ENCODE measurements at regions not wholly inside any gene's neighbourhood (a gene's known extent, or its start where the extent isn't known, plus 50 kb on each side); places are given as distances from the start of the nearest gene placed in this dataset.
"Not testable (repeated sequence)": the region's sequence is repeated elsewhere in the genome, so short reads cannot be mapped to it uniquely, and the experiment has no call there.

DNA sequence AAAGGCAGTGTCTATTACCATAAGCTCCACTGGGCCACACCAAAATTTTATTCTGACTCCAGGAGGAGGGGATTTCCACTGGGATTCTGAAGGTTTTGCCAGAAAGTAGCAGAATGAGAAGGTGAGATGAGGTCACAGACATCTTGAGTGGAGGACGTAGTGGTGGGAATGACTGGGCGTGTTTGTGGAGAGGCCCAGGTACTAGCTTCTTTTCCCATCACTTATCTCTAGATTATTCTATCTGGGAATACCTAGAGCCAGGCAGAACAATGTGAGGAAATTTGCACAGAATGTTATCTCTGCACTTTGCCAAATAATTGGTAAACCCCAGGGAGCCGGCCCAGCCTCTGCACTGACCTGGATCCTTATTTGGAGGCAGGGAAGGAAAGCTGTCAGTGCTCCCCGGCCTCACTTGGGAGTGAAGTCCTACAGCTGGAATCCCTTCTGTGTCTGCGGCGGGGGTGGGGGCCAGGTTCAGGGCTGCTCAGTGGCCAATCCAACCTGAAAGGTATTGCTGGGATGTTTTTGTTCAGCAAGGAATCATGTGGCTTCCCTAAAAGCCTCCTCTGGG, 129.4 kb downstream of the C12orf75 start:
- DNase-seq, result no peak

DNA sequence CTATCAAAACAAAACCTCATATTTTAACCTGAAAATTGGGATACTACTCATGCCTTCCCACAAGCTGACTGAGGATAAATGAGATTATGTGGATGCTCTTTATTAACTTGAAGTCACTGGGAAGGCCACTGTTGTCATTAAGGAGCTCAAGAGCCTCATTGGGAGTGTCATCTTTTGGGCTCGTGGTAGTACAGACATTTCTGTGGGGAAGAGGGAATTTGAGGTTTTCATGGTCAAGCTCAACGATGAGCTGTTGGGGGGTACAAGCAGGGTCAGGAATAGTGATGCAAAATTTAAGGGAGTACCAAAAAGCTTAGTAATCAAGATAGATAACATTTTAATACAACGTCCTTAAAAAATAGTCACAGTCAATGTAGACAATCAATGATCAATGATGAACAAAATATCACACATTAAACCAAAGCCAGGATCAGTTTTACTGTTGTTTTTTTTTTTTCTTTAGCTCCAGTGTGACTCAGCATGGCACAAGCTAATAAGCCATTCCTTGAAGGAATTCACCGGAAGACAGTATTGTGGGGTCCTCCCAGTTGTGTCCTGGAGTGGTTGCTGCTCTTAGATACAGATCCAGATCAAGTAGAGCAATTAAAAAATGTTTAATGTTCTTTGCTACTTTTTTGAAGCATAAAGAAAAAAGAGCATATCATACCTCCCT, 130.9 kb downstream of the C12orf75 start:
- no peak for DNase-seq

DNA sequence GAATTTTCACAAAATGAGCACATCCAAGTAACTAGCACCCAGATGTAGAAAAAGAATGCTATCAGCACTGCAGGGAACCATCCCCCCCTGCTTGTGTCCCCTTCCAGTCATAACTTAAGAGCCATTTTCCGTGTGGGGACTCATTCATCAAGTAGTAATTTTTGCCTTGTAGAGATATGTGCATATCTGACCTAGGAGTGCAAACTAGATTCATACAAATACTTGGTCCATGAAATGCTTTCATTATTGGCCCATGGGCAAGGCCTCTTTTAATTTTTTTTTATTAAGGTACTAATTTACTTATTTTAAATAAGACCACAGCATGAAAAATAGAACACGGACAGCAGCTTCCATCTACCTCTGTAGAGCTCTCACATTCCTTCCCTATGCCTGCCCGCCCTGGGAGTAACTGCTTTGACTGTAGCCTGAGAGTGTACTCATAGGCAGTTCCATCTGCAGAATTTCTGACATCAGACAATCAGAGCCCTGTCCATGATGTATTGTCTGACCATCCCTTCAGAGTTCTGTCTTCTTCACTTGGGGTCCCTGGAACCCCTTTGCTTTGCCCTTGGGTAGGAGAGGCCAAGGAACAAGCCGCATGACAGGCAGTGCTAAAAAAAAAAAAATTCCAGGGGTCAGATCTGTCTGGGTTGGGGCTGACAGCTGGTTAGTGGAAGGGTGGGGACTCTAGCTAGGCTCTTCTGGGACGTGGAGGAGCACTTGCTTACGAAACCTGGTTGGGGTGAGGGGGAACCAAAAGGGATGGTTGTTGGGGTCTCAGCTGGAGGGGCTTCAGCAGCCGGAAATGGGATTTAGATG, 131.7 kb downstream of the C12orf75 start:
- DNase-seq, result no peak

DNA sequence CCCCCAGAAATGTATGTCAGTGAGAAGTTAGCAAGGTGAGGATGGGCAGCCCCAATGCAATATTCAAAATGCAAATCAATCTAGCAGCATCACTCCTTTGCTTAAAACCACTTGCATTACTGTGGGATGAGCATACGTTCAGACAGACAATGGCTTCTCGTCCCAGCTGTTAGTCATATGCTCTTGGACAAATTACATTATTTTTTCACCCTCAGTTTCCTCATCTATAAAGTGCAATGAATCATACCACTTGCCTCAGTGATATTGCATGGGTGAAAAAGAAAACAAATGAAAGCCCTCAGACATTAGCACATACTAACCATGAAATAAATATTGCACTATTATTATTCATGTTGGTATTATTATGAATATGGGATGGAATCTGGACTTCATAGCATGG, 132.3 kb downstream of the C12orf75 start:
- DNase-seq, result no peak

DNA sequence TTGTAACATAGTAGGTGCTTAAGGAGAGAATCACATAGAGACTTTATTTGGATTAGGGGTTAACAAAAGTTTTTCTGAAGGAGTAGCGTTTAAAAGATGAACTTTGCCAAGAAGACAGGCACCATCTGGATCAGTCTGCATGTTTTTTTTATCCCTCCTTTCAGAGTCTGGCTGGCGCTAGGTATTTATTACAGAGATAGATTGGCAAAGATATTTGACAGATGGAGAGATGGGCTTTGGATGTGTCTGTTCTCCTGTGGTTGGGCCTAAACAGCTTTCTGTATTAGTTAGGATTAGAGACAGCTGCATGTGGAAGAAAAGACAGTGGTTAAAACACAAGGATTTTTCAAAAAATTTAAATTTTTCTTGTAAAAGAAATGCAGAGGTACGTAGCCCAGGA, 133.9 kb downstream of the C12orf75 start:
- DNase-seq, result no peak

DNA sequence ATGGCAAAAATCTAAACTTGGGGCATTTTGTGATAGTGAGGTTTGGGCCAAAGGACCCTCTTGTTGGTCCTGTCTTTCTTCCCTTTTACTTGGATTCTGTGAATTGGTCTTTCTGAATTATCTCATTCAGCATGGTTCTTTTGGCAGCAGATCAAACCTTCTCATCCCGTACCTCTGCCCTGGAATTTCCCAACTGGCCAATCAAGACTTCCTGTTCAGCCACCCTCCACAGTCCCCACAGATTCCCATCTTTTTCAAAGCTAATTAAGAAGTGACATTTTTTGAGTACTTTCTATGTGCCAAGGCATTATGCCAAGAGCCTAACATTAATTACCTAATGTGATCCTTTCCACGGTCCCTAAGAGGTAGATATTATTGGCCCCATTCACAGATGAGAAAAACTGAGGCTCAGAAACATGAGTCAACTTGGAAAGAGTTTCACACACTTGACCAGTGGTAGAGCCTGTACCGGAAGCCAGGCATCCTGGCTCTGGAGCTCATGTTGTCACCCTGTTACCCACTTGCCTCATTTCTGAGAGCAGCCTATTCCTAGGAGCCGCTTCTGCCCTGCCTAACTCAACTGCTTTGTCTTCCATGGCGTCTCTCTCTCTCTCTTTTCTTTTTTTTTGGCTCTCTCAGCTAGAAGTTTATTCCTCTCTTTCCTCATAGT, 135.9 kb downstream of the C12orf75 start:
- no peak for DNase-seq

DNA sequence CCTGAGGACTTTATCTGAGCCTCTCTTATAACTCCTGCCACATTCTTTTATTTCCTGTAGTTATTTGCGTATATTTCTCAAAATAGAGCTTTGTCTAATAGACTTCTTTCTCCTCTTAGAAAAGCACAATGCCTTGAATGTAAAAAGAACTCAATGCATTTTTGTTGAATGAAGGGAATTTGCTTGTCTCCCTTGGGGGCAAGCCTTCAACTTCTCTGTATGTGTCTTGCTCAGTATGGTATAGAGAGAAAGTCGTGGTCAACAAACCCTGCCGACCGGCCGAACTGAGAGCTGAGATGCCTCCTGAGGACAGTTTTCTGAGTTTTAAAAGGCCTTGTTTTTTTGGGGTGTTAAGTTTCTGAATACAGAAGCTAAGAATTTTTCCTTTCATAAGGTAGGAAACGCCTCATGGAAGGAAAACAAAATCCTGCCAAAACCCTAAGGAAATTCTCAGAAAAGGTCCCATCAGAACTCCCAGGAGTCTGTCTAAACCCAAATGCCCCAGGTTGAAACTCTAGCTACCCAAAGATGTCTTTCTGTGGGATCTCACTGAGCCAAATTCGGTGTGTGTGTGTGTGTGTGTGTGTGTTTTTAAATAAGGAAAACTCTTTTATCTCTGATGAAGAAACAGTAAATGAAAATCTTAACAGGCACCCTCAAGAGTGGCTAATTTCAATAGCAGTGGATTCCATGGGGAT, 136.6 kb downstream of the C12orf75 start:
- DNase-seq, result no peak

DNA sequence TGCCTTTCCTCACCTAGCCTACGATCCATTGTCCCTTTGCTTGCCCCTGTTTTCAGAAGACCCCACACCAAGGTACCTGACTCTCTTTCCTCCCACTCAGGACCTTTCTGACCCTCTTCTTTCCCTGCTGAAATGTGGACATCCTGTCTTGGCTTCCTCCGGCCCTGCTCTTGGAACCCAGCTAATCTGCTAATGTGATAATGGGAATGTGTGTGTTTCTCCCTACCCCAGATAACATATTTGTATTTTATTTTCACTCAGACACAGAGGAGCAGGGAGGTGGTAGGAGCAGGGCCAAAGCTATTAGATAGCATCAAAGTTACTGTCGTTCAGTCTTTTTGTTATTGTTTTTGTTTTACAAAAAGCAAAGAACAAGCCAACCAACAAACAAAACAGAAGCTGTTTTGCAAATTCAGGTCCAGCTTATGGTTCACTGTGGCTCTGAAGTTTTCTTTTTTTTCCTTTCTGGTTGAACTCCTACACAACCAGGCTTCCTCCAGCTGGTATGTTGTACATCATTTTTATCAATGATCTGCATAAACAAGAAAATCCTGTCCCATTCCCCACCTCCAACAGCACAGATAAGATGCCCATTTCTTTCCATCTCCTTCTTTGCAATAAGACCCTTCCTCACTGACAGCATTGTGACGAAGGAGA, 137.3 kb downstream of the C12orf75 start:
- no peak for DNase-seq

DNA sequence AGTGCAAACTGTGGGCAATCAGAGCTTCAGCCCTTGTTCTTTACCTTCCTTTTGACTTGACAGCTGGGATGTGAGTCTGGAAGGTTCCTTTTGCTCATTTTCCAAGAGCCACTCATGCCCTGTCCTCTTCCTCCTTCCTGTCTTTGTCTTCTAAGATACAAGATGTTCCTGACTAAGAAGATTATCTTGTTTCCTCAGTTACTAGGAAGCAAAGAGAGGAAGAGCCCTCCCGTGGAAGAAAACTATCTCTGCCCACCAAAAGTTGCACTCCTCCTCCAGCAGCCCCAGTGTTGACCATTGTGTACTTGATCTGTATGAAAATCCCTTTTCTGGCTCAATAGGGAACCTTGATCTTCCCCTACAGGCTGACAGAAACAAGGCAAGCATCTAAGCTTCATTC, 138.0 kb downstream of the C12orf75 start:
- DNase-seq, result no peak

DNA sequence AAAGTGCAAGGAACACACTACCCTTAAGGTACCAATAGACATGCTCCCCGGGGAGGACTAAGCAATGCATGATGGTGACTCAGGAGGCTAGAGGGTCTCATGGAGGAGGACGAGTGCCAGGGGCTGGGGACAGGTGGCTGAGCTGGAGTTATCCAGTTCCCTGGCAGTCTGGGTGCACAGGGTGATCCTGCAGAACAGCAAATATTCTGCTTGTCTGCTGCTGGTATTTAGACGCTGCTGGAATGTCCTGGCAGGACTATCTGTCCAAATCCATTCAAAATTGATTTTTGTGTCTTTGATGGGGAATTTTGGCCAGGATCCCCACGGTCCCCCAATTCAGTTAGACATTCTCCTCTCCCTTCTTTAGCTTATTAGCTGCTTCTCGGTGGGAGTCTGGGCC, 138.7 kb downstream of the C12orf75 start:
- DNase-seq, result no peak

DNA sequence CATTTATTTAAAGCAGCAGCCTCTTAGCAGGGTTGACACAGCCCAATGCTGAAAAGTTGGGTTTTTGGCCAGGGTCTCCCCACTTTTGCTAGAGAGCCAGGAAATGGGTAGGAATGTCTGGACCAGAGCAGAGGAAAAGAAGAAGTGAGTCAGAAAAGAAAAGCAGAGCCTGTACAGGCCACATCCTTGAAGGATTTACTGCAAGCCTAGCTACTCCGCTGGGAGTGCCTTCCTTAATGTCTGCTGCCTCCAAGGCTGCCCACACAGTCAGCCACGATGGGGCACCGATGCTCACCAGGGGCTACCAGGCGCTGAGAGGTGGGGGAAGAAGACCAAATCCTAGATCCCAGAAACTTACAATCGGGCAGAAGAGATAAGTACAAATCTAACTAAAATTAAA, 139.2 kb downstream of the C12orf75 start:
- no peak for DNase-seq

DNA sequence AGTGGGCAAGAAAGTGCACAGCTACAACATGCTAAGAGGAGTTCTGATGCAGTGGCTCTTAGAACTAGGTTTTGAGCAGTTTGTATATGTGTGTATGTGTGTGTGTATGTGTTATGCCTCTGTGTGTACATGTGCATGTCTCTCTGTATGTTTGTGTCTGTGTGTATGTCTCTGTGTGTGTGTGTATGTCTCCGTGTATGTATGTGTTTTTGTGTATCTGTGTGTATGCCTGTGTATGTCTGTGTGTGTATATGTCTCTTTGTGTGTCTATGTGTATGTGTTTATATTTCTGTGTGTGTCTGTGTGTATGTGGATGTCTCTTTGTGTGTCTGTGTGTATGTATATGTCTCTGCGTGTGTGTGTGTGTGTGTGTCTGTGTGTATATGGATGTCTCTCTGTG, 139.6 kb downstream of the C12orf75 start:
- DNase-seq, result no peak

DNA sequence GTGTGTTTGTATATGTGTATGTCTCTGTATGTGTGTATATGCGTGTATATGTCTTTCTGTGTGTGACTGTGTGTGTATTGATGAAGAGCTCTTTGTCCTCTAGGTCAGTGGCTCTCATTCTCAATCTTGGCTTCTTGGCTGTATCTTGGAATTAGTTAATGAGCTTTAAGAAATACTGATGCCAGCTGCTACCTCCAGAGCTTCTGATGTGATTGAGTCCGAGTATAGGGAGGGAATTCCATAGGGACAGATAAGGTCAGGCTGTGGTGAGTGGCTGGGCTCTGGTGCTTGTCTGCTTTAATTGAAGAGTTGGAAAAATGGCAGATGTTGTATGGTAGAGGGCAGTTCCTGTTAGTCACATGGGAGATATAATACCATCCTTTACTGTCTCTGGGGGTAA, 140.1 kb downstream of the C12orf75 start:
- DNase-seq, result no peak

DNA sequence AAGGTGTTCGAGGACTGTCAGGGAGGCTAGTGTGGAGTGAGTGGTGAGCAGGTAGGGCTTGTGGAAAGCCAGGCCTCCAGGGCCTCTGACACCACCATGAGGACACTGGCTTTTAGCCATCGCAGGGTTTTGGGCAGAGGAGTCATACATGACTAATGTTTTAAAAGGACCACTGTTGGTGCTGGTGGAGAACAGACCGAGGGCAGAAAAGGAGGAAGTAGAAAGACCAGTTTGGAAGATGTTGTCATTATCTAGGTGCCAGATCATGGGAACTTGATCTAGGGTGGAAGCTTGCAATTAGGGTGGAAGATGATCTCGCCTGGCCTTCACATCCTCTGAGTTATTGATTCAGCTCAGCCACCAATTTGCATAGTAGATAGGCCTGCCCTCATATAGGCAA, 144.2 kb downstream of the C12orf75 start:
- DNase-seq, result no peak

DNA sequence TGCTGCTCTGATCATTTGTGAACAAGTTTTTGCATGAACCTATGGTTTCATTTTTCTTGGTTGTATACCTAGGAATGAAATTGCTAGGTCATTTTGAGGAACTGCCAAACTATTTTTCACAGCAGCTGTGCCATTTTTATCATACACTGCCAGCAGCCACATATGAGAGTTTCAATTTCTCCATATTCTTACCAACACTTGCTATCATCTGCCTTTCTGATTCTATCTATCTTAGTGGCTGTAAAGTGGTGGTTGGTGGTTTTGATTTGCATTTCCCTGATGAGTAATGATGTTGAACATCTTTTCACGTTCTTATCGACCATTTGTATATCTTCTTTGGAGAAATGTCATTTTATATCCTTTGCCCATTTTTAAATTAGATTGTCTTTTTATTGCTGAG, 146.1 kb downstream of the C12orf75 start:
- no peak for DNase-seq

DNA sequence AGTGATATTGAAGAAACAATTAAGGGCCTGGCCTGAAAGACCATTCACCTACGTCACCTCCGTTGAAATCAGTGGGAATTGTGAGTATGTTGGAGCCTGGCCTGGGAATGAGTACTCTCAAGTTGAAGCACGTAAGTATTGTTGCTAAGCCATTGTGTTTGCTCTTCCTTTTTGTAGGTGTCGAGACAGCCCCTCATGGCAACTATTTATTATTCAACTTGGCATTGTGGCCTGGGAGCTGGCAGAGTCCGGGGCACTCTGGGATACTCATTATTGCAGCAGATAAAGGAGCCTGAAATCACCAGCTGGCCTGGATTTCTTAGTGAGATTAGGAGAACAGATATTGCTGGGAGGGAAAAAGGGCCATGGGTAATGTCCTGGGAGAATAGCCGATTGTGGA, 147.4 kb downstream of the C12orf75 start:
- no peak for DNase-seq

DNA sequence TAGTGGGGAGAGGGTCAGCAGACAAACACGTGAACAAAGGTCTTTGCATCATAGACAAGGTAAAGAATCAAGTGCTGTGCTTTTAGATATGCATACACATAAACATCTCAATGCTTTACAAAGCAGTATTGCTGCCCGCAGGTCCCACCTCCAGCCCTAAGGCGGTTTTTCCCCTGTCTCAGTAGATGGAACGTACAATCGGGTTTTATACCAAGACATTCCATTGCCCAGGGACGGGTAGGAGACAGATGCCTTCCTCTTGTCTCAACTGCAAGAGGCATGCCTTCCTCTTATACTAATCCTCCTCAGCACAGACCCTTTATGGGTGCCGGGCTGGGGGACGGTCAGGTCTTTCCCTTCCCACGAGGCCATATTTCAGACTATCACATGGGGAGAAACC, 148.3 kb downstream of the C12orf75 start:
- DNase-seq, result not testable (repeated sequence)

DNA sequence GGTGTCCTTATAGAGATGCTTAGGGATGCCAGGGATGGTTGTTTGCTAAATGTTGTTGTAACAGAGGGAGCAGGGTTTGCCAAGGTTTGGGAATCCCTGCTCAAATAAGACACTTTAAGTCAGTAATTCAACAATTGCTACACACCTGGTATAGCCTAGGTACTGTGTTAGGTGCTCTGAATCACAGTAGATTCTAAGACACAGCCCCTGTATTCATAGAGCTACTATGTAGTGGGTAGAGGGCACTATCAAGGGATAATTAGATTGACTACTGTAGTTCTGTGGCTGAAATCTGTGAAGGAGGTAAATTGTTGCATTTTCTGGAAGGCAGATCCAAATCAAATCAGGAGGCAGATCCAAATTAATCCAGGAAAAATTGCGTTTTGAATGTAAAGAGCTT, 149.2 kb downstream of the C12orf75 start:
- DNase-seq, result no peak

DNA sequence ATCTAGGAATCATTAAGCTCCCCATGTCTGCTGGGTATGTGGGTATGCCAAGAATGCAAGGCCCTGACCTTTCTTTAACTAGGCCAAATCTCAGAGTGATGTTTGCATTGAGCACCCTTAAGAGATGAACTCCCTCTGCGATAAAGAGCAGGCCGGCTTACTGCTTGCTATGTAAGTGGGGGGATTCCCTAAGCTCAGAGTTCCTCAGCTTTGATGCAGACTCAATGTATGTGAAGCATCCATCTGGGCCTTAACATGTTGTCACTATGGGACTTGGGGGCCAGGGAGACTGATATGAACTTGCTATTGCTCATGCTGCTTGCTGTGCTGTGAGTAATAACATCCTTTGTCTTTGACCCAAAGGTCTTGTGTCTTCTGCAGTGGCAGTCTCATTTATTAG, 149.7 kb downstream of the C12orf75 start:
- no peak for DNase-seq

DNA sequence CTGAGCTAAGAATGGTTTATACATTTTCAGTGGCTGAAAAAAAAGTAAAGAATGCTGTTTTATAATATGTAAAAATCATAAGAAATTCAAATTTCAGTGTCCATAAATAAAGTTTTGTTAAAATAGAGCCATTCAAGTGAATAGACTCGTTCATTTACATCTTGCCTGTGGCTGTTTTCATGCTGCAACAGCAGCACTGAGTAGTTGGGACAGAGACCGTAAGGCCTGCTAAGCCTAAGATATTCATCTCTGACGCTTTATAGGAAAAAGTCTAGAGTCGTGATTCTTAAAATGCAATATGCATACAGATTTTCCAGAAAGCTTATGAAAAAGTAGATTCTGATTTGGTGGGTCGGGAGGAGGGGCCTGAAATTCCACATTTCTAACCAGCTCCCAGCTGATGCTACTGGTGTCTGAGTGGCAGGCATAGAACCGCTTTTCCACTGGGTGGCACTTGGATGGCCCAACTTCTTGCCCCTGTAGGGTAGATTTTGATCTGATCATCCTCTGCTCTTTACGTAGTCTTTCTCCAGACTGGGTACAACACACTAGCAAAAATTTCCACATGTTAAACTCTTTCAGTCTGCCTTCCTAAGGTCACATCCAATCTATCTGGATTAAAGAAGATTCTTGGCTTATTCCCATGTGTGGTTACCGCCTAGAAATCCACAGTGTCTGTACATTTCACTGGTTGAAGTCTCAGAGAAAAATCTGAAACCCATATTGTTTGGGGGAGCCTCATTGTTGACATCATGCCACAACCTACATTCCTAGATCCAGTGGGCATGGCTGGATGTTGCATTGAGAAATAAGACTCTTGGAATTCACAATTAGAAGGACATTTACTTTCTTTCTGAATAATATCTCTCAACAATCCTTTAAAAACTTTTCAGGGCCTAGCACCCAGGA, 151.2 kb downstream of the C12orf75 start:
- no peak for DNase-seq

DNA sequence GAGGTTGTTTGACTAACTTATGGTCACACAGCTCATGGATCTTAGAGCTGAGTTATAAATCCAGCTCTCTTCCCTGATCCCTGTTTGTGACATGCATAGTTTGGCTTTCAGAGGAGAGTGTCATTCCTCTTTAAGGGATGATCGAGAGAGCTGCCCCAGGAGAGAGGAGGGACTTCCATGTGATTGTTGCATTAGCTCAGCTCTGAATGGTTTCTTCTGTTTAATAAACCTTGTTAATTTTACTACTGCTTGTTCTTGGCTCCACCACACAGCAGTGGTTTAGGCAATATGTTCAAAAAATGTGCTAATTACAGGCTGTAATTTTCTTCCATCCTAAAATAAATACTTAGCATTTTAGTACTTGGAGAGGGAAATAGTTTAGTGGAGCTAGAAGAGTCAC, 152.5 kb downstream of the C12orf75 start:
- no peak for DNase-seq

DNA sequence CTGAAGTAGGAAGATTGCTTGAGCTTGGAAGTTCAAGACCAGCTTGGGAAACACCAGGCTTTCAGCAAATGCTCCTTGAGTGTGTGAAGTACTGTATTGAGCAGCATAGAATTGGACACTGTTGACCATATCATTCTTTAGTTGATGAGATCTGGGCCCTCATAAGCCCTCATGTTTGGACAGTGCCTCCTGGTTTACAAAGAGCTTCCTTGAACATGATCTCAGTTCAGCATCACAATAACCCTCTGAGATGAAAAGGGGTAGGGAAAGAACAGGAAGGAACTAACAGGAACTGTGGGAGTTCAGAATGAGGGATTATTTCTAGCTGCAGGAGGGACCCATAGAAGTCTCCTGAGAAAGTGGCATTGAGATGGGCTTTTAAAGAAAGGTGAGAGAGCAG, 153.2 kb downstream of the C12orf75 start:
- DNase-seq, result no peak
